IMR-90 (cell line): ENCODE measurements at regions not wholly inside any gene's neighbourhood (a gene's known extent, or its start where the extent isn't known, plus 50 kb on each side); places are given as distances from the start of the nearest gene placed in this dataset.

Source experiments
- ATAC-seq: fragments of 200-7000 bp; cut with Tn5 transposase; 2 replicates; pipeline ENCODE4 v1.9.1; 2020; ENCODE audit warnings: low read depth, mild to moderate bottlenecking, moderate library complexity
- BruUV-seq: library from RNA; stranded (reverse); fragments of 400-500 nt; replicated peaks from 2 replicates; lab custom pipeline; 2021; lab: Mats Ljungman, UMichigan
- CTCF ChIA-PET: fragments of 300-600 bp; formaldehyde crosslinking; extraction: SDS; loops from one replicate; lab custom pipeline; 2021; ENCODE audit warnings: antibody characterized with exemption; lab: Yijun Ruan, JAX
- POLR2A ChIA-PET: fragments of 300-600 bp; sonication (Branson Sonifier 250); formaldehyde crosslinking; loops from one replicate; lab custom pipeline; 2022; ENCODE audit warnings: antibody characterized with exemption; ENCODE audit not compliant: unreplicated experiment; lab: Charles Lee
- DNase-seq: peaks from one replicate; pipeline ENCODE4 v3.0.0; 2013
- H2AFZ ChIP-seq: replicated peaks from 2 replicates; pipeline ENCODE3; 2013; ENCODE audit warnings: low read length, mild to moderate bottlenecking; ENCODE audit not compliant: poor library complexity
- H2AK5ac ChIP-seq: 2 replicates; pipeline ENCODE4 v1.6.1; 2013; ENCODE audit warnings: low read depth, low read length, inconsistent platforms
- H2AK9ac ChIP-seq: replicated peaks from 2 replicates; pipeline ENCODE3; 2013; ENCODE audit warnings: mild to moderate bottlenecking, low read depth, low read length, moderate library complexity; ENCODE audit not compliant: poor library complexity
- H2BK120ac ChIP-seq: 2 replicates; pipeline ENCODE4 v1.6.1; 2013; ENCODE audit warnings: low read depth, low read length, inconsistent platforms
- H2BK15ac ChIP-seq: 3 replicates; pipeline ENCODE4 v1.6.1; 2013; ENCODE audit warnings: low read depth, low read length, inconsistent platforms
- H2BK20ac ChIP-seq: 2 replicates; pipeline ENCODE4 v1.6.1; 2013; ENCODE audit warnings: low read depth, mild to moderate bottlenecking, inconsistent platforms, low read length, moderate library complexity
- H2BK5ac ChIP-seq: 2 replicates; pipeline ENCODE4 v1.6.1; 2013; ENCODE audit warnings: mild to moderate bottlenecking, low read depth, low read length, inconsistent platforms; ENCODE audit not compliant: poor library complexity, severe bottlenecking
- H3K14ac ChIP-seq: replicated peaks from 2 replicates; pipeline ENCODE4 v1.6.1; 2013; ENCODE audit warnings: low read depth, low read length, inconsistent platforms
- H3K18ac ChIP-seq: 2 replicates; pipeline ENCODE4 v1.6.1; 2013; ENCODE audit warnings: low read depth, low read length, control low read depth
- H3K23ac ChIP-seq: 2 replicates; pipeline ENCODE4 v1.6.1; 2013; ENCODE audit warnings: low read depth, low read length, inconsistent platforms
- H3K27ac ChIP-seq: 2 replicates; pipeline ENCODE4 v1.5.1; 2013; ENCODE audit warnings: mild to moderate bottlenecking, control low read depth, low read length; ENCODE audit not compliant: insufficient read depth
- H3K27me3 ChIP-seq: 2 replicates; pipeline ENCODE4 v1.6.1; 2013; ENCODE audit warnings: low read length; ENCODE audit not compliant: control insufficient read depth, insufficient read depth
- H3K36me3 ChIP-seq: 2 replicates; pipeline ENCODE4 v1.6.1; 2013; ENCODE audit warnings: low read length, mixed read lengths; ENCODE audit not compliant: control insufficient read depth, insufficient read depth
- H3K4ac ChIP-seq: 2 replicates; pipeline ENCODE4 v1.6.1; 2013; ENCODE audit warnings: low read depth, low read length, inconsistent platforms
- H3K4me1 ChIP-seq: 2 replicates; pipeline ENCODE4 v1.6.1; 2013; ENCODE audit warnings: low read length, mixed read lengths; ENCODE audit not compliant: control insufficient read depth, insufficient read depth
- H3K4me2 ChIP-seq: 2 replicates; pipeline ENCODE4 v1.6.1; 2013; ENCODE audit warnings: low read depth, mild to moderate bottlenecking, control low read depth, low read length, moderate library complexity
- H3K4me3 ChIP-seq: 2 replicates; pipeline ENCODE4 v1.5.1; 2013; ENCODE audit warnings: low read depth, mild to moderate bottlenecking, control low read depth, low read length, moderate library complexity; ENCODE audit not compliant: insufficient read depth
- H3K56ac ChIP-seq: 2 replicates; pipeline ENCODE4 v1.6.1; 2013; ENCODE audit warnings: low read length, inconsistent platforms; ENCODE audit not compliant: insufficient read depth; ENCODE audit errors: extremely low read depth
- H3K79me1 ChIP-seq, 2 experiments: 2 replicates each; pipeline ENCODE4 v1.6.1; 2013; ENCODE audit warnings: low read length in 2 of 2, inconsistent platforms in 1 of 2, low read depth in 1 of 2
- H3K9ac ChIP-seq: 2 replicates; pipeline ENCODE4 v1.6.1; 2013; ENCODE audit warnings: low read depth, low read length, control low read depth
- H3K9me1 ChIP-seq: 2 replicates; pipeline ENCODE4 v1.6.1; 2013; ENCODE audit warnings: low read length, inconsistent platforms; ENCODE audit not compliant: insufficient read depth
- H3K9me3 ChIP-seq: 2 replicates; pipeline ENCODE4 v1.6.1; 2013; ENCODE audit warnings: low read length; ENCODE audit not compliant: control insufficient read depth, insufficient read depth
- H4K20me1 ChIP-seq: 2 replicates; pipeline ENCODE4 v1.6.1; 2013; ENCODE audit warnings: low read length, inconsistent platforms; ENCODE audit not compliant: insufficient read depth
- H4K5ac ChIP-seq: 2 replicates; pipeline ENCODE4 v1.6.1; 2013; ENCODE audit warnings: mild to moderate bottlenecking, low read depth, low read length, control low read depth
- H4K8ac ChIP-seq, 2 experiments: 2 replicates each; pipeline ENCODE4 v1.6.1; 2013; ENCODE audit warnings: low read depth in 2 of 2, low read length in 2 of 2, control low read depth in 1 of 2, inconsistent platforms in 1 of 2
- H4K91ac ChIP-seq: 2 replicates; pipeline ENCODE4 v1.6.1; 2013; ENCODE audit warnings: low read depth, low read length, inconsistent platforms; ENCODE audit not compliant: insufficient read depth
- CHD1 ChIP-seq: IDR thresholded peaks from 2 replicates; pipeline ENCODE4 v1.6.1; 2012; ENCODE audit warnings: low read depth, low read length, improper control_type of control experiment
- FOS ChIP-seq: fragments of 150-350 bp; IDR thresholded peaks from 2 replicates; pipeline ENCODE4 v1.6.1; 2016; ENCODE audit warnings: low read depth, low read length
- MAFK ChIP-seq: IDR thresholded peaks from 2 replicates; pipeline ENCODE4 v1.6.1; 2012; ENCODE audit warnings: low read depth, low read length, improper control_type of control experiment
- MXI1 ChIP-seq: IDR thresholded peaks from 2 replicates; pipeline ENCODE4 v1.6.1; 2012; ENCODE audit warnings: low read depth, mild to moderate bottlenecking, low read length, moderate library complexity, borderline replicate concordance
- POLR2A ChIP-seq: IDR thresholded peaks from 2 replicates; pipeline ENCODE4 v1.6.1; 2012; ENCODE audit warnings: mild to moderate bottlenecking, low read depth, low read length
- WGBS, 2 experiments: methylation state at CpG; one replicate each; pipeline versions ENCODE4 v1.1.5 to v1.1.7; 2013; ENCODE audit warnings: missing lambda C conversion rate in 2 of 2; ENCODE audit not compliant: insufficient read length in 1 of 2; ENCODE audit errors: extremely low coverage in 2 of 2; 5-methylcytosine and 5-hydroxymethylcytosine counted together
- dilution Hi-C: fragments of 300-500 bp; cut with HindIII; formaldehyde crosslinking; loops from one replicate; pipeline ENCODE4 v1.14.3; 2018; ENCODE audit warnings: low sequenced_read_pairs; ENCODE audit not compliant: unreplicated experiment
- in situ Hi-C: fragments of 300-500 bp; cut with MboI; formaldehyde crosslinking; loops from 3 replicates; pipeline ENCODE4 v1.14.3; 2019; ENCODE audit warnings: low sequenced_read_pairs, inconsistent platforms, mixed read lengths
- intact Hi-C: fragments of 100-400 bp; cut with micrococcal nuclease; formaldehyde crosslinking; loops from 2 replicates; pipeline ENCODE4 v1.10.0; 2022
- TF ChIP-seq, protein P1 (sequence below): fragments of 150-350 bp; IDR thresholded peaks from 2 replicates; pipeline ENCODE4 v1.6.1; 2017; ENCODE audit warnings: mild to moderate bottlenecking, antibody characterized with exemption, low read length, low read depth
- TF ChIP-seq, protein P2 (sequence below): fragments of 150-350 bp; IDR thresholded peaks from 2 replicates; pipeline ENCODE4 v1.6.1; 2016; ENCODE audit warnings: low read depth, mild to moderate bottlenecking, low read length, moderate library complexity, borderline replicate concordance

DNA sequence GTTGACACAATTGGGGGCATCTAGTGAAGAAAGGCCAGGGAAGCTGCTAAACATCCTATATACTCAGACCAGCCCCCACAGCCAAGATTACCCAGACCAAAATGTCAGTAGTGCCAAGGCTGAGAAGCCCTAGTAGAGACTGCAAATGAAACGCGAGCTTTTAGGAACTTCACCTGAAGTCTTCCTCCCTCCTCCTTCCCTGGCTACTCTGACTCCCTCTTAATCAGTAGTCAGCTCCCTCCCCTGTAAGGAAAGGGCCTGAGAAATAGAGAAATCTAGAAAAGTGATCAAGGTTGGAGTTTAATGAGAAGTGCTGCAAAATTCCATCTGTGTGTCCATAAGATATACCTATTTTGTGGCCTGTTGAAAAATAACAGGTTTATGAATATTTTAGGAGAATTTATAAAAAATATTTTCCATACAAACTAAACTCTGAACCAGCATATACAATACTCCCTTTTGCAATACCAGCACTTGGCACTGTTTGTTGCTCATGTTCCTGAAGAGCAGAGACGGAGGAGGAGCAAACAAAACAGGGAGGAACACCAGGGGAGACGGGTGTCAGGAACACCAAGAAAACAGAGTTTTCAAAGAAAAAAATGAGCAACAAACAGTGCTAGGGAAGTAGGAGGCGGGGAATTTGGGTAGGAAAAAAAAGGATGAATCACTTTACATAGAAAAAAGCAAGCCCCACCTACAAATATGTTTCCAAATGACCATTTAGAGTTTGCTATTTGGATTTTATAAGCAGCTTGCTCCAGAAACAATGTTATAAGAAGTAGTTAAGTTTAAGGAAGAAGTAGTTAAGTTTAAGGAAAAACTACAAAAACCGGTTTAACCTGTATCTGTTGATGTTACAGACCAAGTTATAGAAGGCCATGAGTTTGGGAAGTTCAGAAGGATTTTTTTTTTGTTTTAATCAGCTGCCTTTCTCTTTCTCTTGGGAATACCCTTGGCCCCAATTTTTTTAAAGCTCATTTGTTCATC lies 282.1 kb upstream of the GRIP1 start:
- no peak overlapping the region for H3K4me2 ChIP-seq
- H4K20me1 ChIP-seq: no peaks in the 10 kb centered on the region
- H3K14ac ChIP-seq: no peak overlapping the region
- in situ Hi-C loops (no loop called here), intact Hi-C loops (no loop called here), dilution Hi-C loops (no loop called here)
- H2BK20ac ChIP-seq: no peak overlapping the region
- no peak overlapping the region for H2AK5ac ChIP-seq
- ChIA-PET CTCF (no interaction called here), POLR2A (no interaction called here)
- TF ChIP-seq, protein P1, sequence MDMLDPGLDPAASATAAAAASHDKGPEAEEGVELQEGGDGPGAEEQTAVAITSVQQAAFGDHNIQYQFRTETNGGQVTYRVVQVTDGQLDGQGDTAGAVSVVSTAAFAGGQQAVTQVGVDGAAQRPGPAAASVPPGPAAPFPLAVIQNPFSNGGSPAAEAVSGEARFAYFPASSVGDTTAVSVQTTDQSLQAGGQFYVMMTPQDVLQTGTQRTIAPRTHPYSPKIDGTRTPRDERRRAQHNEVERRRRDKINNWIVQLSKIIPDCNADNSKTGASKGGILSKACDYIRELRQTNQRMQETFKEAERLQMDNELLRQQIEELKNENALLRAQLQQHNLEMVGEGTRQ: no peak
- TF ChIP-seq FOS (no peak), POLR2A (no peak), CHD1 (no peak), MXI1 (no peak), MAFK (no peak)
- TF ChIP-seq, protein P2, sequence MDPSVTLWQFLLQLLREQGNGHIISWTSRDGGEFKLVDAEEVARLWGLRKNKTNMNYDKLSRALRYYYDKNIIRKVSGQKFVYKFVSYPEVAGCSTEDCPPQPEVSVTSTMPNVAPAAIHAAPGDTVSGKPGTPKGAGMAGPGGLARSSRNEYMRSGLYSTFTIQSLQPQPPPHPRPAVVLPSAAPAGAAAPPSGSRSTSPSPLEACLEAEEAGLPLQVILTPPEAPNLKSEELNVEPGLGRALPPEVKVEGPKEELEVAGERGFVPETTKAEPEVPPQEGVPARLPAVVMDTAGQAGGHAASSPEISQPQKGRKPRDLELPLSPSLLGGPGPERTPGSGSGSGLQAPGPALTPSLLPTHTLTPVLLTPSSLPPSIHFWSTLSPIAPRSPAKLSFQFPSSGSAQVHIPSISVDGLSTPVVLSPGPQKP: no peak
- ATAC-seq (no peak), DNase-seq (no peak)
- H3K36me3 ChIP-seq: no peaks in the 10 kb centered on the region
- BruUV-seq: no TSS peak
- H4K91ac ChIP-seq: no peak overlapping the region
- H2AFZ ChIP-seq: no peak overlapping the region
- no peak overlapping the region for H3K23ac ChIP-seq
- no peaks in the 10 kb centered on the region for H3K27me3 ChIP-seq
- H3K18ac ChIP-seq: no peak overlapping the region
- no peak overlapping the region for H4K8ac ChIP-seq
- no CpG with 5 or more reads among the region's 6 CpGs for WGBS, 2 experiments
- no peak overlapping the region for H3K27ac ChIP-seq
- H2AK9ac ChIP-seq: no peak overlapping the region
- H3K9me3 ChIP-seq: no peaks in the 10 kb centered on the region
- H2BK120ac ChIP-seq: no peak overlapping the region
- H4K5ac ChIP-seq: no peak overlapping the region
- H2BK5ac ChIP-seq: no peak overlapping the region
- no peaks in the 10 kb centered on the region for H3K4me1 ChIP-seq
- H3K4ac ChIP-seq: no peak overlapping the region
- H3K9ac ChIP-seq: no peak overlapping the region
- H3K9me1 ChIP-seq: no peaks in the 10 kb centered on the region
- H3K56ac ChIP-seq: no peak overlapping the region
- no peak overlapping the region for H3K4me3 ChIP-seq
- H3K79me1 ChIP-seq: no peaks in the 10 kb centered on the region
- no peak overlapping the region for H2BK15ac ChIP-seq
